IMR-90 (cell line): ENCODE measurements at regions not wholly inside any gene's neighbourhood (a gene's known extent, or its start where the extent isn't known, plus 50 kb on each side); places are given as distances from the start of the nearest gene placed in this dataset.

Experiments
- ATAC-seq: fragments of 200-7000 bp; cut with Tn5 transposase; 2 replicates; pipeline ENCODE4 v1.9.1; 2020; ENCODE audit warnings: low read depth, mild to moderate bottlenecking, moderate library complexity
- BruUV-seq: library from RNA; stranded (reverse); fragments of 400-500 nt; replicated peaks from 2 replicates; lab custom pipeline; 2021; lab: Mats Ljungman, UMichigan
- CTCF ChIA-PET: fragments of 300-600 bp; formaldehyde crosslinking; extraction: SDS; loops from one replicate; lab custom pipeline; 2021; ENCODE audit warnings: antibody characterized with exemption; lab: Yijun Ruan, JAX
- POLR2A ChIA-PET: fragments of 300-600 bp; sonication (Branson Sonifier 250); formaldehyde crosslinking; loops from one replicate; lab custom pipeline; 2022; ENCODE audit warnings: antibody characterized with exemption; ENCODE audit not compliant: unreplicated experiment; lab: Charles Lee
- DNase-seq: peaks from one replicate; pipeline ENCODE4 v3.0.0; 2013
- H2AFZ ChIP-seq: replicated peaks from 2 replicates; pipeline ENCODE3; 2013; ENCODE audit warnings: low read length, mild to moderate bottlenecking; ENCODE audit not compliant: poor library complexity
- H2AK5ac ChIP-seq: 2 replicates; pipeline ENCODE4 v1.6.1; 2013; ENCODE audit warnings: low read depth, low read length, inconsistent platforms
- H2AK9ac ChIP-seq: replicated peaks from 2 replicates; pipeline ENCODE3; 2013; ENCODE audit warnings: mild to moderate bottlenecking, low read depth, low read length, moderate library complexity; ENCODE audit not compliant: poor library complexity
- H2BK120ac ChIP-seq: 2 replicates; pipeline ENCODE4 v1.6.1; 2013; ENCODE audit warnings: low read depth, low read length, inconsistent platforms
- H2BK15ac ChIP-seq: 3 replicates; pipeline ENCODE4 v1.6.1; 2013; ENCODE audit warnings: low read depth, low read length, inconsistent platforms
- H2BK20ac ChIP-seq: 2 replicates; pipeline ENCODE4 v1.6.1; 2013; ENCODE audit warnings: low read depth, mild to moderate bottlenecking, inconsistent platforms, low read length, moderate library complexity
- H2BK5ac ChIP-seq: 2 replicates; pipeline ENCODE4 v1.6.1; 2013; ENCODE audit warnings: mild to moderate bottlenecking, low read depth, low read length, inconsistent platforms; ENCODE audit not compliant: poor library complexity, severe bottlenecking
- H3K14ac ChIP-seq: replicated peaks from 2 replicates; pipeline ENCODE4 v1.6.1; 2013; ENCODE audit warnings: low read depth, low read length, inconsistent platforms
- H3K18ac ChIP-seq: 2 replicates; pipeline ENCODE4 v1.6.1; 2013; ENCODE audit warnings: low read depth, low read length, control low read depth
- H3K23ac ChIP-seq: 2 replicates; pipeline ENCODE4 v1.6.1; 2013; ENCODE audit warnings: low read depth, low read length, inconsistent platforms
- H3K27ac ChIP-seq: 2 replicates; pipeline ENCODE4 v1.5.1; 2013; ENCODE audit warnings: mild to moderate bottlenecking, control low read depth, low read length; ENCODE audit not compliant: insufficient read depth
- H3K27me3 ChIP-seq: 2 replicates; pipeline ENCODE4 v1.6.1; 2013; ENCODE audit warnings: low read length; ENCODE audit not compliant: control insufficient read depth, insufficient read depth
- H3K36me3 ChIP-seq: 2 replicates; pipeline ENCODE4 v1.6.1; 2013; ENCODE audit warnings: low read length, mixed read lengths; ENCODE audit not compliant: control insufficient read depth, insufficient read depth
- H3K4ac ChIP-seq: 2 replicates; pipeline ENCODE4 v1.6.1; 2013; ENCODE audit warnings: low read depth, low read length, inconsistent platforms
- H3K4me1 ChIP-seq: 2 replicates; pipeline ENCODE4 v1.6.1; 2013; ENCODE audit warnings: low read length, mixed read lengths; ENCODE audit not compliant: control insufficient read depth, insufficient read depth
- H3K4me2 ChIP-seq: 2 replicates; pipeline ENCODE4 v1.6.1; 2013; ENCODE audit warnings: low read depth, mild to moderate bottlenecking, control low read depth, low read length, moderate library complexity
- H3K4me3 ChIP-seq: 2 replicates; pipeline ENCODE4 v1.5.1; 2013; ENCODE audit warnings: low read depth, mild to moderate bottlenecking, control low read depth, low read length, moderate library complexity; ENCODE audit not compliant: insufficient read depth
- H3K56ac ChIP-seq: 2 replicates; pipeline ENCODE4 v1.6.1; 2013; ENCODE audit warnings: low read length, inconsistent platforms; ENCODE audit not compliant: insufficient read depth; ENCODE audit errors: extremely low read depth
- H3K79me1 ChIP-seq, 2 experiments: 2 replicates each; pipeline ENCODE4 v1.6.1; 2013; ENCODE audit warnings: low read length in 2 of 2, inconsistent platforms in 1 of 2, low read depth in 1 of 2
- H3K9ac ChIP-seq: 2 replicates; pipeline ENCODE4 v1.6.1; 2013; ENCODE audit warnings: low read depth, low read length, control low read depth
- H3K9me1 ChIP-seq: 2 replicates; pipeline ENCODE4 v1.6.1; 2013; ENCODE audit warnings: low read length, inconsistent platforms; ENCODE audit not compliant: insufficient read depth
- H3K9me3 ChIP-seq: 2 replicates; pipeline ENCODE4 v1.6.1; 2013; ENCODE audit warnings: low read length; ENCODE audit not compliant: control insufficient read depth, insufficient read depth
- H4K20me1 ChIP-seq: 2 replicates; pipeline ENCODE4 v1.6.1; 2013; ENCODE audit warnings: low read length, inconsistent platforms; ENCODE audit not compliant: insufficient read depth
- H4K5ac ChIP-seq: 2 replicates; pipeline ENCODE4 v1.6.1; 2013; ENCODE audit warnings: mild to moderate bottlenecking, low read depth, low read length, control low read depth
- H4K8ac ChIP-seq, 2 experiments: 2 replicates each; pipeline ENCODE4 v1.6.1; 2013; ENCODE audit warnings: low read depth in 2 of 2, low read length in 2 of 2, control low read depth in 1 of 2, inconsistent platforms in 1 of 2
- H4K91ac ChIP-seq: 2 replicates; pipeline ENCODE4 v1.6.1; 2013; ENCODE audit warnings: low read depth, low read length, inconsistent platforms; ENCODE audit not compliant: insufficient read depth
- RAD21 ChIP-seq: IDR thresholded peaks from 2 replicates; pipeline ENCODE4 v1.6.1; 2012; ENCODE audit warnings: low read length, improper control_type of control experiment
- WGBS, 2 experiments: methylation state at CpG; one replicate each; pipeline versions ENCODE4 v1.1.5 to v1.1.7; 2013; ENCODE audit warnings: missing lambda C conversion rate in 2 of 2; ENCODE audit not compliant: insufficient read length in 1 of 2; ENCODE audit errors: extremely low coverage in 2 of 2; 5-methylcytosine and 5-hydroxymethylcytosine counted together
- dilution Hi-C: fragments of 300-500 bp; cut with HindIII; formaldehyde crosslinking; loops from one replicate; pipeline ENCODE4 v1.14.3; 2018; ENCODE audit warnings: low sequenced_read_pairs; ENCODE audit not compliant: unreplicated experiment
- in situ Hi-C: fragments of 300-500 bp; cut with MboI; formaldehyde crosslinking; loops from 3 replicates; pipeline ENCODE4 v1.14.3; 2019; ENCODE audit warnings: low sequenced_read_pairs, inconsistent platforms, mixed read lengths
- intact Hi-C: fragments of 100-400 bp; cut with micrococcal nuclease; formaldehyde crosslinking; loops from 2 replicates; pipeline ENCODE4 v1.10.0; 2022
- TF ChIP-seq, protein P1 (sequence below): fragments of 150-350 bp; IDR thresholded peaks from 2 replicates; pipeline ENCODE4 v1.6.1; 2017; ENCODE audit warnings: mild to moderate bottlenecking, antibody characterized with exemption, low read length, low read depth

DNA sequence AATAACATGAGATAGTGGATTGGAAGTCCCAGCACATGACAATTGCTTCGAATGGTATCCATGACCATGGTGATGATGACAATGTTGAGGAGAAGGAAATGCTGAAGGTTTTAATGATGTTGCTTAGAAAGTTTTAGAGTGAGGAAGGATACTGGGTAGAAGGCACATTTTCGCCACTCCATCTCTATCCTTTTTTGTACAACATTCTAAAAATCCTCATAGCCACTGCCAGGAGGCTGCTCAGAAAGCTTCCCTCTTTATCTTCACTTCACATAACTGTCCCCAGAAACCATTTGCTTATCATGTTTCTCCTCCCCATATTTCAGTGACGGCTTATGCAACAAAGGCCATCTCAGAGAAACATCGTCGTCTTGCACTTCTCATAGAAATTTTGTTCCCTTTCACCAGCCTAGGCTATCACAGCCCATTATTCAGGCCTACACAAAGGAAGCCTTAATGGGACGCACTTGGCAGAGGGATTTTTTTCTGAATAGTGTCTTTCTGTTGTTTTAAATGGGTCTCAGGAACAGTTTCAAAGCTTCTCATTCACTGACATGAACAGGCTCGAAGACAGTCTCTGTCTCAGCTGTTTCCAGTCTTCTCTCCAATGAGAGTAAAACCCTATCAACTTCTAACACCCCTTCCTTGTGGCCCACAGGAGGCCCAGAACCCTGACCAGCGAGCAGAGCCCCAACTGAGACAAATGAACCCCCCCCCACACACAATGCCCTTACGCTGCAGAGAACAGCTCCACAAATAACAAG, 506.7 kb downstream of the HAPSTR1 start:
- Histone ChIP-seq H3K4me2 (no peak overlapping the region), H3K4me3 (no peak overlapping the region), H3K4ac (no peak overlapping the region), H4K5ac (no peak overlapping the region), H2BK5ac (no peak overlapping the region), H3K9me1 (no peaks in the 10 kb centered on the region), H2BK20ac (no peak overlapping the region), H3K27me3 (no peaks in the 10 kb centered on the region), H2BK15ac (no peak overlapping the region), H2AK9ac (no peak overlapping the region), H3K36me3 (no peaks in the 10 kb centered on the region), H3K18ac (no peak overlapping the region), H3K9me3 (peaks cover 18% of the 10 kb centered on the region), H3K56ac (no peak overlapping the region), H3K14ac (no peak overlapping the region), H2AFZ (no peak overlapping the region), H4K91ac (no peak overlapping the region), H3K79me1 (no peaks in the 10 kb centered on the region), H2BK120ac (no peak overlapping the region), H4K20me1 (no peaks in the 10 kb centered on the region), H3K23ac (no peak overlapping the region), H3K4me1 (no peaks in the 10 kb centered on the region), H2AK5ac (no peak overlapping the region), H3K27ac (no peak overlapping the region), H3K9ac (no peak overlapping the region), H4K8ac (no peak overlapping the region)
- WGBS, 2 experiments = 20% methylated on average over 1 of the region's 9 CpGs; no CpG with 5 or more reads in 1 of the 2 experiments
- dilution Hi-C loops = no loop called here
- no peak for TF ChIP-seq RAD21
- TF ChIP-seq, protein P1, sequence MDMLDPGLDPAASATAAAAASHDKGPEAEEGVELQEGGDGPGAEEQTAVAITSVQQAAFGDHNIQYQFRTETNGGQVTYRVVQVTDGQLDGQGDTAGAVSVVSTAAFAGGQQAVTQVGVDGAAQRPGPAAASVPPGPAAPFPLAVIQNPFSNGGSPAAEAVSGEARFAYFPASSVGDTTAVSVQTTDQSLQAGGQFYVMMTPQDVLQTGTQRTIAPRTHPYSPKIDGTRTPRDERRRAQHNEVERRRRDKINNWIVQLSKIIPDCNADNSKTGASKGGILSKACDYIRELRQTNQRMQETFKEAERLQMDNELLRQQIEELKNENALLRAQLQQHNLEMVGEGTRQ = no peak
- BruUV-seq = no TSS peak
- no peak for DNase-seq
- CTCF ChIA-PET = no interaction called here
- intact Hi-C loops = no loop called here
- no peak for ATAC-seq
- in situ Hi-C loops = no loop called here
- POLR2A ChIA-PET = no interaction called here
